DOHH2 (cell line): ENCODE measurements at regions not wholly inside any gene's neighbourhood (a gene's known extent, or its start where the extent isn't known, plus 50 kb on each side); places are given as distances from the start of the nearest gene placed in this dataset.

Source experiments
- H3F3A ChIP-seq: fragments of 200-600 bp; sonication (generic), shearing (Covaris generic); 2 replicates; pipeline ENCODE4 v1.6.0; 2016; ENCODE audit warnings: antibody characterized with exemption, mild to moderate bottlenecking; ENCODE audit not compliant: control insufficient read depth, insufficient read depth
- H3K27ac ChIP-seq: fragments of 200-600 bp; sonication (generic); 2 replicates; pipeline ENCODE4 v1.5.1; 2014; ENCODE audit warnings: low read depth, mild to moderate bottlenecking, low read length, moderate library complexity
- H3K27me3 ChIP-seq: fragments of 200-600 bp; sonication (generic); 2 replicates; pipeline ENCODE4 v1.6.1; 2014; ENCODE audit warnings: mild to moderate bottlenecking, low read length, mixed read lengths; ENCODE audit not compliant: control insufficient read depth
- H3K36me3 ChIP-seq: fragments of 200-600 bp; sonication (generic); 2 replicates; pipeline ENCODE4 v1.6.1; 2014; ENCODE audit warnings: mild to moderate bottlenecking, low read length, moderate library complexity, mixed read lengths; ENCODE audit not compliant: control insufficient read depth
- H3K4me1 ChIP-seq: fragments of 200-600 bp; sonication (generic); 2 replicates; pipeline ENCODE4 v1.6.1; 2014; ENCODE audit warnings: mild to moderate bottlenecking, low read length, mixed read lengths; ENCODE audit not compliant: control insufficient read depth
- H3K4me2 ChIP-seq: fragments of 200-600 bp; sonication (generic); 2 replicates; pipeline ENCODE4 v1.6.0; 2014; ENCODE audit warnings: mild to moderate bottlenecking, low read length, moderate library complexity
- H3K4me3 ChIP-seq: fragments of 200-600 bp; sonication (generic); 2 replicates; pipeline ENCODE4 v1.5.1; 2014; ENCODE audit warnings: mild to moderate bottlenecking, low read length, mixed read lengths
- H3K79me2 ChIP-seq: fragments of 200-600 bp; sonication (generic); 2 replicates; pipeline ENCODE4 v1.6.1; 2014; ENCODE audit warnings: mild to moderate bottlenecking, low read length, mixed read lengths; ENCODE audit not compliant: control insufficient read depth
- H3K9me2 ChIP-seq: fragments of 200-600 bp; sonication (generic); replicated peaks from 2 replicates; pipeline ENCODE4 v1.6.1; 2014; ENCODE audit warnings: mild to moderate bottlenecking, low read length, mixed read lengths; ENCODE audit not compliant: control insufficient read depth
- H3K9me3 ChIP-seq: fragments of 200-600 bp; sonication (generic); 2 replicates; pipeline ENCODE4 v1.6.1; 2014; ENCODE audit warnings: antibody characterized with exemption, low read length, mixed read lengths; ENCODE audit not compliant: control insufficient read depth, insufficient read depth
- H4K20me1 ChIP-seq: fragments of 200-600 bp; sonication (generic); 2 replicates; pipeline ENCODE4 v1.6.0; 2014; ENCODE audit warnings: low read depth, mild to moderate bottlenecking, antibody characterized with exemption, low read length, moderate library complexity; ENCODE audit not compliant: control insufficient read depth, insufficient read depth
- EZH2phosphoT487 ChIP-seq: fragments of 200-600 bp; sonication (generic); IDR thresholded peaks from 2 replicates; pipeline ENCODE4 v1.6.1; 2017; ENCODE audit warnings: borderline replicate concordance, mild to moderate bottlenecking, antibody characterized with exemption, low read length, moderate library complexity, mixed read lengths
- TF ChIP-seq, protein P1 (sequence below): fragments of 200-600 bp; sonication (generic); IDR thresholded peaks from one replicate; pipeline ENCODE4 v1.5.1; 2014; ENCODE audit warnings: antibody characterized with exemption, mild to moderate bottlenecking, low read depth, low read length; ENCODE audit not compliant: poor library complexity, severe bottlenecking

DNA sequence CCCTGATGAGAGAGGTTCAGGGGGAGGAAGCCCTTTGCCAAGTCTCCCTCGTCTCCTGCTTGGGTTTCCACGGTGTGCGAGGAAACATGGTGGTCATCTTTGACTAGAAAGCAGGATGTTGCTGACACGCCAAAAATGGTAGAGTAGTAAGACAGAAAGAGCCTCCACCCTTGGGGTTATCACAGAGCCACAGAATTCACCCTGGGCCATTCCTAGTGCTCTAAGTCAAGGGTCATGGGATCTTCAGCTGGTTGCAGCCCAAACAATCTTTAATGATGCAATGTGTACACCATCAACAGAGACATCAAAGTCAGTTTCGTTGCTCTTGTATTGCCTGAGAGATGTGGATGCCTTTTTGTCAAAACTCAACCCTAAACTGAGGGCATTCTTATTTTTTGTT lies 201.9 kb downstream of the LY86 start:
- Histone ChIP-seq H3K9me2 (no peaks in the 10 kb centered on the region), H3K4me1 (no peaks in the 10 kb centered on the region), H3K36me3 (no peaks in the 10 kb centered on the region), H3K27me3 (peaks cover 5% of the 10 kb centered on the region; the same call in 1 of the 2 replicates), H3K4me2 (no peak overlapping the region), H3K79me2 (no peaks in the 10 kb centered on the region), H3K4me3 (no peak overlapping the region), H3K27ac (no peak overlapping the region), H3K9me3 (no peaks in the 10 kb centered on the region), H3F3A (no peaks in the 10 kb centered on the region), H4K20me1 (no peaks in the 10 kb centered on the region)
- TF ChIP-seq EZH2phosphoT487, result no peak
- TF ChIP-seq, protein P1, sequence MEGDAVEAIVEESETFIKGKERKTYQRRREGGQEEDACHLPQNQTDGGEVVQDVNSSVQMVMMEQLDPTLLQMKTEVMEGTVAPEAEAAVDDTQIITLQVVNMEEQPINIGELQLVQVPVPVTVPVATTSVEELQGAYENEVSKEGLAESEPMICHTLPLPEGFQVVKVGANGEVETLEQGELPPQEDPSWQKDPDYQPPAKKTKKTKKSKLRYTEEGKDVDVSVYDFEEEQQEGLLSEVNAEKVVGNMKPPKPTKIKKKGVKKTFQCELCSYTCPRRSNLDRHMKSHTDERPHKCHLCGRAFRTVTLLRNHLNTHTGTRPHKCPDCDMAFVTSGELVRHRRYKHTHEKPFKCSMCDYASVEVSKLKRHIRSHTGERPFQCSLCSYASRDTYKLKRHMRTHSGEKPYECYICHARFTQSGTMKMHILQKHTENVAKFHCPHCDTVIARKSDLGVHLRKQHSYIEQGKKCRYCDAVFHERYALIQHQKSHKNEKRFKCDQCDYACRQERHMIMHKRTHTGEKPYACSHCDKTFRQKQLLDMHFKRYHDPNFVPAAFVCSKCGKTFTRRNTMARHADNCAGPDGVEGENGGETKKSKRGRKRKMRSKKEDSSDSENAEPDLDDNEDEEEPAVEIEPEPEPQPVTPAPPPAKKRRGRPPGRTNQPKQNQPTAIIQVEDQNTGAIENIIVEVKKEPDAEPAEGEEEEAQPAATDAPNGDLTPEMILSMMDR, result no peak

DNA sequence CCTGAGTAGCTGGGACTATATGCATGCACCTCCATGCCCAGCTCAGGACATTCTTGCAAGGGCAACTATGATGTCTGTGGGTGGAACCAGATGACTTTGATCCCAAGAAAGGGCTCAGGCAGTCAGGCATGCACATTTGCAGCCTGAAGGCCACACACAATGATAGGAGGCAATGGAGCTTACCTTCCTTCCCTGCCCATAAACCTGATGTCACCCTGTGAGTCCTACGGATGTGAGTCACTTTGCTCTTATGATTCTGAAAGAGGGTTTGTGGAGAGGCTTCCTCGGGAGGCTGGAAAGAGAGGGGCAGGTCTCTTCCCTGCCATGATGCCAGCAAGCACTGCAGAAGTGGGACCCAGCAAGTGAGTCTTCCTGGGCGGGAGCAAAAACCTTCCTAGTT lies 202.4 kb downstream of the LY86 start:
- H3K79me2 ChIP-seq, result no peaks in the 10 kb centered on the region
- H3K27me3 ChIP-seq, result peaks cover 5% of the 10 kb centered on the region; the same call in 1 of the 2 replicates
- no peaks in the 10 kb centered on the region for H3K36me3 ChIP-seq
- TF ChIP-seq EZH2phosphoT487, result no peak
- TF ChIP-seq, protein P1, result no peak
- no peaks in the 10 kb centered on the region for H3K9me2 ChIP-seq
- H3K9me3 ChIP-seq, result no peaks in the 10 kb centered on the region
- no peak overlapping the region for H3K4me3 ChIP-seq
- no peaks in the 10 kb centered on the region for H4K20me1 ChIP-seq
- H3K4me1 ChIP-seq, result no peaks in the 10 kb centered on the region
- no peaks in the 10 kb centered on the region for H3F3A ChIP-seq
- H3K4me2 ChIP-seq, result no peak overlapping the region
- no peak overlapping the region for H3K27ac ChIP-seq

DNA sequence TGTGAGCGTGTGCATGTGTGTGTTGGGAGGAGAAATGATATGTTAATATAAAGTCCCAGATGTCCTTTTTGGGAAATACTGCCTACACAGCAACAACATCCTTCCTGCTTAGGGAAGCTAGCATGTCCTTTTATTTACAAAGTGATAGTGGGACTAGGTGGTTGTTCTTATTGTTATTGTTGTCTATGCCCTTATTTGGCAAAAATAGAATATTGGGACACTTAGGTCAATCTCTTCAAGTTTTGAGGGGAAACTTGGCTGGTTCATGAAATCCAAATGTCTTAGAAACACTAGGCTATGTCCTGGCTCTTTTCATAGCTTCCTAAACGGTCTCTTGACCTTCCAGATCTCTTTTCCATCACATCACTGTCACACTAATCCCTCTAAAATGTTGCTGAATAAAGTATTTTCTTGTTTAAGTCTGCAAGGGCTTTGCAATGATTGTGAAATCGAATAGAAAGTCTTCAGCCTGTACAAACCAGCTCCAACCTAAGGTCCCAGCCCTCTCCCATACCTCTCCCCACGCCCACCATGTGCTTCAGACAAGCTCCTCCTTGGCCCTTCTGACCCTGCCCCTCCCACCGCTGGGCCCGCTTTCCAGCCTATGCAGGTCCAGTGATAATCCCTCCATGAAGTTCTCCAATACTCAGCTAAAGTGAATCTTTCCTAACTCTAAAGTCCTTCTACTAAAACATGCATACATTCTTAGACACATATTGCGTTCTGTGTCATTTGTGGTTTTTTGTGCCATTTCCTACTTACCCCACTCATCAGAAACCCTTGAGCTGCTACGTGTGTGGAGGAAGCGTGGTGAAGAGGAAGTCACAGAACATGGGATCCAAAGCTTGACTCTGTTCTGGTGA lies 205.1 kb downstream of the LY86 start:
- Histone ChIP-seq H3F3A (no peaks in the 10 kb centered on the region), H3K36me3 (no peaks in the 10 kb centered on the region), H3K4me1 (no peaks in the 10 kb centered on the region), H3K4me3 (no peak overlapping the region), H3K9me2 (no peaks in the 10 kb centered on the region), H3K9me3 (no peaks in the 10 kb centered on the region), H3K27ac (no peak overlapping the region), H3K4me2 (no peak overlapping the region), H4K20me1 (no peaks in the 10 kb centered on the region), H3K79me2 (no peaks in the 10 kb centered on the region), H3K27me3 (peaks cover 18% of the 10 kb centered on the region)
- no peak for TF ChIP-seq EZH2phosphoT487
- TF ChIP-seq, protein P1, result no peak
